Right cardiac atrium (tissue), 5 donors: ENCODE measurements at regions not wholly inside any gene's neighbourhood (a gene's known extent, or its start where the extent isn't known, plus 50 kb on each side); places are given as distances from the start of the nearest gene placed in this dataset.
"Not testable (repeated sequence)": the region's sequence is repeated elsewhere in the genome, so short reads cannot be mapped to it uniquely, and the experiment has no call there.

Source experiments
- ATAC-seq, 2 donors: fragments of 200-7000 bp; cut with Tn5 transposase; one replicate each; pipeline versions ENCODE4 v1.8.0 to v1.9.1; 2020; ENCODE audit warnings: moderate library complexity in 2 of 2, mild to moderate bottlenecking in 1 of 2
- DNase-seq, 3 donors: peaks; one replicate each; pipeline ENCODE4 v3.0.0-alpha.2; 2020
- H3K27ac ChIP-seq: one replicate; pipeline ENCODE4 v1.5.1; 2013; ENCODE audit warnings: mild to moderate bottlenecking, low read length, control low read depth, moderate library complexity
- H3K27me3 ChIP-seq: one replicate; pipeline ENCODE4 v1.6.1; 2013; ENCODE audit not compliant: control insufficient read depth, insufficient read depth
- H3K4me1 ChIP-seq: one replicate; pipeline ENCODE4 v1.6.1; 2013; ENCODE audit warnings: low read length; ENCODE audit not compliant: control insufficient read depth, insufficient read depth
- H3K4me3 ChIP-seq: one replicate; pipeline ENCODE4 v1.5.1; 2013; ENCODE audit warnings: low read length, control low read depth
- H3K9me3 ChIP-seq: one replicate; pipeline ENCODE4 v1.6.1; 2013; ENCODE audit warnings: low read length; ENCODE audit not compliant: control insufficient read depth
- WGBS: extraction: QIAGEN DNeasy Blood & Tissue Kit; methylation state at CpG from one replicate; pipeline ENCODE4 v1.1.7; 2013; 5-methylcytosine and 5-hydroxymethylcytosine counted together
- intact Hi-C, 4 donors: fragments of 100-400 bp; cut with DNase I; formaldehyde crosslinking; loops; one replicate each; pipeline versions ENCODE4 v1.11.0 to v1.14.0; 2022 to 2023
- donor health status: healthy with polysubstance abuse.
- donor health status: DM: no; HTN: yes; CAD: no.
- donor health status: DM: no; HTN: no; CAD: no.
- donor health status: DM: no; HTN: yes; CAD: no; lungs with severe emphysema.
- donor health status: DM: yes; HTN: yes; CAD: no.

- intact Hi-C loops, result not testable (repeated sequence)
- WGBS, result 56% methylated on average over 2 of the region's 2 CpGs
Observed at GRCh38 chr9:97248252-97248651, 59.2 kb upstream of the CCDC180 start.

GRCh38 chr9:97243606-97244005 is 63.9 kb upstream of the CCDC180 start:
- H3K27ac ChIP-seq, result no peak overlapping the region
- WGBS, result 97% methylated on average over 4 of the region's 4 CpGs
- intact Hi-C loops, result no loop called here
- H3K4me1 ChIP-seq, result no peaks in the 10 kb centered on the region
- no peak for ATAC-seq
- no peaks in the 10 kb centered on the region for H3K9me3 ChIP-seq
- no peaks in the 10 kb centered on the region for H3K27me3 ChIP-seq
- DNase-seq, result no peak
- no peak overlapping the region for H3K4me3 ChIP-seq

More at GRCh38 chr9:97248252-97248651, 59.2 kb upstream of the CCDC180 start:
- not testable (repeated sequence) for H3K9me3 ChIP-seq, DNase-seq, ATAC-seq, H3K27me3 ChIP-seq, H3K27ac ChIP-seq, H3K4me3 ChIP-seq, H3K4me1 ChIP-seq

GRCh38 chr9:97241430-97241829 is 66.0 kb upstream of the CCDC180 start:
- WGBS, result 98% methylated on average over 5 of the region's 5 CpGs
- H3K4me1 ChIP-seq, intact Hi-C loops, DNase-seq, H3K9me3 ChIP-seq, H3K27me3 ChIP-seq, ATAC-seq, H3K4me3 ChIP-seq, H3K27ac ChIP-seq: not testable (repeated sequence)

- 4% methylated on average over 58 of the region's 58 CpGs for WGBS
- H3K4me3 ChIP-seq, result peak overlapping the region; percentile 59
- H3K27ac ChIP-seq, result peak overlapping the region; percentile 54
- DNase-seq (peak; percentile 82 to 95 (median 94)), ATAC-seq (peak; percentile 99)
- intact Hi-C loops, result no loop called here
- no peaks in the 10 kb centered on the region for H3K4me1 ChIP-seq
- H3K9me3 ChIP-seq, result no peaks in the 10 kb centered on the region
- no peaks in the 10 kb centered on the region for H3K27me3 ChIP-seq
Observed at GRCh38 chr9:97237951-97238889, 69.2 kb upstream of the CCDC180 start.

GRCh38 chr9:97237311-97237786 is 70.1 kb upstream of the CCDC180 start:
- Histone ChIP-seq H3K4me3 (peak overlapping the region; percentile 59), H3K27ac (no peak overlapping the region), H3K9me3 (no peaks in the 10 kb centered on the region), H3K27me3 (no peaks in the 10 kb centered on the region), H3K4me1 (no peaks in the 10 kb centered on the region)
- intact Hi-C loops, result no loop called here
- ATAC-seq (no peak), DNase-seq (peak in 1 of 3 donors; percentile 53)
- 72% methylated on average over 23 of the region's 23 CpGs for WGBS

- ATAC-seq, intact Hi-C loops, H3K27ac ChIP-seq, H3K4me3 ChIP-seq, H3K4me1 ChIP-seq, H3K9me3 ChIP-seq, DNase-seq, H3K27me3 ChIP-seq: not testable (repeated sequence)
- 97% methylated on average over 2 of the region's 2 CpGs for WGBS
Observed at GRCh38 chr9:97233009-97233400, 74.5 kb upstream of the CCDC180 start.

GRCh38 chr9:97232060-97233008 is 75.1 kb upstream of the CCDC180 start:
- intact Hi-C loops, DNase-seq, H3K9me3 ChIP-seq, ATAC-seq, H3K4me3 ChIP-seq, H3K27ac ChIP-seq, H3K4me1 ChIP-seq, H3K27me3 ChIP-seq: not testable (repeated sequence)
- 78% methylated on average over 13 of the region's 13 CpGs for WGBS

- H3K4me3 ChIP-seq, H3K27ac ChIP-seq, H3K4me1 ChIP-seq, H3K9me3 ChIP-seq, H3K27me3 ChIP-seq, ATAC-seq, intact Hi-C loops, DNase-seq: not testable (repeated sequence)
- 8% methylated on average over 21 of the region's 21 CpGs for WGBS
Observed at GRCh38 chr9:97222393-97222792, 85.1 kb upstream of the CCDC180 start.

GRCh38 chr9:97221478-97222355 is 85.7 kb upstream of the CCDC180 start:
- DNase-seq (peak; percentile 74 to 90 (median 89)), ATAC-seq (peak; percentile 96 to 98)
- H3K27me3 ChIP-seq, intact Hi-C loops, H3K27ac ChIP-seq, H3K9me3 ChIP-seq, H3K4me1 ChIP-seq: not testable (repeated sequence)
- H3K4me3 ChIP-seq, result peak overlapping the region; percentile 0
- 2% methylated on average over 78 of the region's 78 CpGs for WGBS

- Histone ChIP-seq H3K4me3 (peak overlapping the region; percentile 0), H3K27me3 (no peaks in the 10 kb centered on the region), H3K4me1 (no peaks in the 10 kb centered on the region), H3K27ac (no peak overlapping the region), H3K9me3 (no peaks in the 10 kb centered on the region)
- ATAC-seq, result peak; percentile 26 to 32
- DNase-seq, result peak in 1 of 3 donors; percentile 28
- intact Hi-C loops, result no loop called here
- 2% methylated on average over 44 of the region's 44 CpGs for WGBS
Observed at GRCh38 chr9:97220894-97221477, 86.5 kb upstream of the CCDC180 start.
